ENCODE measurements at regions not wholly inside any gene's neighbourhood (a gene's known extent, or its start where the extent isn't known, plus 50 kb on each side); places are given as distances from the start of the nearest gene placed in this dataset.

- TF ChIP-seq CTCF (IDR thresholded peaks at IDR 0.05; ENCODE audit: control extremely low read depth, extremely low read depth, low read depth, missing control alignments): no peak
- no peak for DNase-seq (ENCODE audit: extremely low spot score)
- ChIA-PET CTCF (no interaction called here), POLR2A (no interaction called here)
These were observed 92.4 kb upstream of the SSTR4 start for GRCh38 chr20:22942742-22943141.

- CTCF ChIA-PET: interaction anchor here (0.8 to 1.3 kb wide), 2 partner anchors 20 to 36 kb away, joined by 3 read pairs; no protein-coding TSS in a partner anchor
- POLR2A ChIA-PET: no interaction called here
- DNase-seq (ENCODE audit: extremely low spot score): no peak
- no peak for TF ChIP-seq CTCF (IDR thresholded peaks at IDR 0.05; ENCODE audit: control extremely low read depth, extremely low read depth, low read depth, missing control alignments)
These were observed 91.0 kb upstream of the SSTR4 start for GRCh38 chr20:22944062-22944461.

GRCh38 chr20:22944936-22945335 lies 90.2 kb upstream of the SSTR4 start:
- ChIA-PET CTCF (interaction anchor here (1.3 kb wide), 1 partner anchor 37 kb away, joined by 3 read pairs; no protein-coding TSS in a partner anchor), POLR2A (no interaction called here)
- no peak for TF ChIP-seq CTCF (IDR thresholded peaks at IDR 0.05; ENCODE audit: control extremely low read depth, extremely low read depth, low read depth, missing control alignments)
- DNase-seq (ENCODE audit: extremely low spot score): no peak

- CTCF ChIA-PET: no interaction called here
- POLR2A ChIA-PET: no interaction called here
- TF ChIP-seq CTCF (IDR thresholded peaks at IDR 0.05; ENCODE audit: control extremely low read depth, extremely low read depth, low read depth, missing control alignments): no peak
- no peak for DNase-seq (ENCODE audit: extremely low spot score)
These were observed 88.5 kb upstream of the SSTR4 start for GRCh38 chr20:22946596-22946995.

GRCh38 chr20:22949331-22950109 lies 85.6 kb upstream of the SSTR4 start:
- POLR2A ChIA-PET: no interaction called here
- CTCF ChIA-PET: no interaction called here
- no peak for TF ChIP-seq CTCF (IDR thresholded peaks at IDR 0.05; ENCODE audit: control extremely low read depth, extremely low read depth, low read depth, missing control alignments)
- no peak for DNase-seq (ENCODE audit: extremely low spot score)

GRCh38 chr20:22951966-22952365 lies 83.1 kb upstream of the SSTR4 start:
- no peak for TF ChIP-seq CTCF (IDR thresholded peaks at IDR 0.05; ENCODE audit: control extremely low read depth, extremely low read depth, low read depth, missing control alignments)
- DNase-seq (ENCODE audit: extremely low spot score): no peak
- ChIA-PET POLR2A (no interaction called here), CTCF (interaction anchor here (1.6 kb wide), 1 partner anchor 9 kb away, joined by 6 read pairs; no protein-coding TSS in a partner anchor)

Data from GM10248 (cell line).